ENCODE measurements at regions not wholly inside any gene's neighbourhood (a gene's known extent, or its start where the extent isn't known, plus 50 kb on each side); places are given as distances from the start of the nearest gene placed in this dataset.

GRCh38 chr10:124282326-124282725 lies 136.4 kb downstream of the OAT start:
- ChIA-PET CTCF (no interaction called here), POLR2A (no interaction called here)
- Mint-ChIP-seq H3K36me3 (no peaks in the 10 kb centered on the region), H3K4me1 (no peaks in the 10 kb centered on the region), H3K4me3 (no peak overlapping the region), H3K9me3 (peaks cover 21% of the 10 kb centered on the region), H3K27me3 (ENCODE audit: low read depth) (peaks cover 2% of the 10 kb centered on the region; the same call in 1 of the 2 replicates), H3K27ac (no peak overlapping the region)
- TF ChIP-seq AFF4 (CRISPR knock-in tag; IDR thresholded peaks at IDR 0.05; ENCODE audit: borderline replicate concordance) (no peak), ZNF425 (CRISPR knock-in tag; conservative IDR thresholded peaks at IDR 0.05) (no peak), GABPB1 (CRISPR knock-in tag; IDR thresholded peaks at IDR 0.05) (no peak), EMX1 (CRISPR knock-in tag; IDR thresholded peaks at IDR 0.05) (no peak), USF2 (CRISPR knock-in tag; IDR thresholded peaks at IDR 0.05) (no peak), ATF1 (CRISPR knock-in tag; IDR thresholded peaks at IDR 0.05) (no peak), ZNF232 (CRISPR knock-in tag; IDR thresholded peaks at IDR 0.05) (no peak), SOX15 (CRISPR knock-in tag; IDR thresholded peaks at IDR 0.05) (no peak), NFATC4 (CRISPR knock-in tag; IDR thresholded peaks at IDR 0.05) (no peak)
- no peak for ATAC-seq
- DNase-seq (ENCODE audit: low spot score) = no peak

GRCh38 chr10:124281666-124282065 lies 137.1 kb downstream of the OAT start:
- no peak for DNase-seq (ENCODE audit: low spot score)
- Mint-ChIP-seq H3K4me1 (no peaks in the 10 kb centered on the region), H3K36me3 (no peaks in the 10 kb centered on the region), H3K27ac (no peak overlapping the region), H3K27me3 (ENCODE audit: low read depth) (peaks cover 2% of the 10 kb centered on the region; the same call in 1 of the 2 replicates), H3K9me3 (peaks cover 25% of the 10 kb centered on the region), H3K4me3 (no peak overlapping the region)
- POLR2A ChIA-PET = no interaction called here
- no peak for ATAC-seq
- CTCF ChIA-PET = no interaction called here
- TF ChIP-seq ATF6 (CRISPR knock-in tag; IDR thresholded peaks at IDR 0.05) = no peak
- no peak for TF ChIP-seq NR2C2 (CRISPR knock-in tag; IDR thresholded peaks at IDR 0.05)
- no peak for TF ChIP-seq ZNF121 (CRISPR knock-in tag; IDR thresholded peaks at IDR 0.05)
- no peak for TF ChIP-seq CREB1 (CRISPR knock-in tag; IDR thresholded peaks at IDR 0.05)
- no peak for TF ChIP-seq ZNF396 (CRISPR knock-in tag; IDR thresholded peaks at IDR 0.05; ENCODE audit: borderline replicate concordance)
- no peak for TF ChIP-seq PRDM15 (CRISPR knock-in tag; IDR thresholded peaks at IDR 0.05)
- TF ChIP-seq E2F5 (CRISPR knock-in tag; IDR thresholded peaks at IDR 0.05) = no peak
- TF ChIP-seq SP1 (CRISPR knock-in tag; conservative IDR thresholded peaks at IDR 0.05) = no peak
- no peak for TF ChIP-seq ZSCAN18 (CRISPR knock-in tag; IDR thresholded peaks at IDR 0.05)
- TF ChIP-seq TP53 (CRISPR knock-in tag; IDR thresholded peaks at IDR 0.05) = no peak
- no peak for TF ChIP-seq GRHL2 (CRISPR knock-in tag; IDR thresholded peaks at IDR 0.05; ENCODE audit: insufficient replicate concordance, severe bottlenecking)
- TF ChIP-seq KAT7 (CRISPR knock-in tag; IDR thresholded peaks at IDR 0.05; ENCODE audit: borderline replicate concordance) = no peak

Data from WTC11 (cell line).